Upper lobe of left lung (tissue), 4 donors: ENCODE measurements at regions not wholly inside any gene's neighbourhood (a gene's known extent, or its start where the extent isn't known, plus 50 kb on each side); places are given as distances from the start of the nearest gene placed in this dataset.

Source experiments
- POLR2A ChIP-seq, 4 donors: fragments of 450-650 bp; IDR thresholded peaks; one replicate each; pipeline ENCODE4 v1.5.1; 2016 to 2017; ENCODE audit warnings: antibody characterized with exemption in 4 of 4, mild to moderate bottlenecking in 2 of 4
- POLR2AphosphoS5 ChIP-seq, 2 donors: sonication (generic); formaldehyde crosslinking; IDR thresholded peaks; one replicate each; pipeline ENCODE4 v1.5.1; 2017; ENCODE audit warnings: antibody characterized with exemption in 2 of 2
- TF ChIP-seq, protein P1 (sequence below), 6 experiments: fragments of 450-650 bp in 4 of 6; fragments of 200-600 bp in 2 of 6; sonication (generic) in 2 of 6; IDR thresholded peaks; one replicate each; pipeline ENCODE4 v1.5.1; 2016 to 2019; ENCODE audit warnings: antibody characterized with exemption in 6 of 6

DNA sequence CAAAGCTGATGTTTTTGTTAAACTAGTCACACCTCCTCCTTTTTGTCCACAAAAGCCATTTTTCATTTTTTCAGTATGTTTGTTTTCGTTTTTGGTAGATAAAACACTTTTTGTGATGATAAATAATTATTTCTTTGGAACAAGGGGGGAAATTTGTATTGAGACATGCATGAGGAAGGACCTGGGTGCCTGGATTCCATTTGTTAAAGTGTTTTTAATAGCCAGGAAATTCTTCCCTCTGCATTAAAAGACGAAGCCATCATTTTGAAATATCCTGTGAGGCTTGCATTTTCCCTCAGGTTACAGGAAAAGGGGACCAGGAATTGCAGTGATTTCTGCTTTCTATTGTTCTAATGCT, 52.1 kb upstream of the CTLA4 start:
- no peak for TF ChIP-seq POLR2AphosphoS5 (IDR thresholded peaks at IDR 0.05)
- no peak for TF ChIP-seq POLR2A (IDR thresholded peaks at IDR 0.05)
- TF ChIP-seq, protein P1, sequence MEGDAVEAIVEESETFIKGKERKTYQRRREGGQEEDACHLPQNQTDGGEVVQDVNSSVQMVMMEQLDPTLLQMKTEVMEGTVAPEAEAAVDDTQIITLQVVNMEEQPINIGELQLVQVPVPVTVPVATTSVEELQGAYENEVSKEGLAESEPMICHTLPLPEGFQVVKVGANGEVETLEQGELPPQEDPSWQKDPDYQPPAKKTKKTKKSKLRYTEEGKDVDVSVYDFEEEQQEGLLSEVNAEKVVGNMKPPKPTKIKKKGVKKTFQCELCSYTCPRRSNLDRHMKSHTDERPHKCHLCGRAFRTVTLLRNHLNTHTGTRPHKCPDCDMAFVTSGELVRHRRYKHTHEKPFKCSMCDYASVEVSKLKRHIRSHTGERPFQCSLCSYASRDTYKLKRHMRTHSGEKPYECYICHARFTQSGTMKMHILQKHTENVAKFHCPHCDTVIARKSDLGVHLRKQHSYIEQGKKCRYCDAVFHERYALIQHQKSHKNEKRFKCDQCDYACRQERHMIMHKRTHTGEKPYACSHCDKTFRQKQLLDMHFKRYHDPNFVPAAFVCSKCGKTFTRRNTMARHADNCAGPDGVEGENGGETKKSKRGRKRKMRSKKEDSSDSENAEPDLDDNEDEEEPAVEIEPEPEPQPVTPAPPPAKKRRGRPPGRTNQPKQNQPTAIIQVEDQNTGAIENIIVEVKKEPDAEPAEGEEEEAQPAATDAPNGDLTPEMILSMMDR (IDR thresholded peaks at IDR 0.05): no peak
